ENCODE measurements at regions not wholly inside any gene's neighbourhood (a gene's known extent, or its start where the extent isn't known, plus 50 kb on each side); places are given as distances from the start of the nearest gene placed in this dataset.

DNA sequence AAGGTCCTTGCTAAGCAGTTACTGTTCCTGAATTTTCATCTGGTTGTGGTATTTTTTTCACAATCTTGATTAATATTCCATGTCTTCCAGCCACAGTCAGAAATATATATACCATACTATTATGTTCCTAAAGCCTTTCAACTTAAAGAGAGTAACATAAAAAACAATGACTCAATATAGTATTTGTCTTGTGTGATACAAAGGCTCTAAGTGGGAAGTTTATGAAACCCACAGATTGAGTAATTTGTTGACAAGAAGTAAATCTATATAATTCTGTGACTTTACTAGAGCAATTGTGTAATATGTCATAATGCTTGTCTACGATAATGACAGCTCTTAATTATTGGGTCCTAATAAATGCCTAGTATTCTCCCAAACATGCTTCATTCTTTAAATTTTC, 509.4 kb downstream of the ISL1 start:
- Histone ChIP-seq H3K9me3 (no peaks in the 10 kb centered on the region), H3K27me3 (no peaks in the 10 kb centered on the region), H3K36me3 (no peaks in the 10 kb centered on the region), H3K27ac (no peak overlapping the region), H3K4me3 (no peak overlapping the region), H3K4me1 (no peaks in the 10 kb centered on the region)
- DNase-seq (no peak), ATAC-seq (ENCODE audit: low FRiP score in 2 of 2) (no peak)
- 88 to 89% methylated on average over 1 of the region's 1 CpG for WGBS, 2 donors
- no peak for TF ChIP-seq POLR2A (IDR thresholded peaks at IDR 0.05)
- TF ChIP-seq, protein P1, sequence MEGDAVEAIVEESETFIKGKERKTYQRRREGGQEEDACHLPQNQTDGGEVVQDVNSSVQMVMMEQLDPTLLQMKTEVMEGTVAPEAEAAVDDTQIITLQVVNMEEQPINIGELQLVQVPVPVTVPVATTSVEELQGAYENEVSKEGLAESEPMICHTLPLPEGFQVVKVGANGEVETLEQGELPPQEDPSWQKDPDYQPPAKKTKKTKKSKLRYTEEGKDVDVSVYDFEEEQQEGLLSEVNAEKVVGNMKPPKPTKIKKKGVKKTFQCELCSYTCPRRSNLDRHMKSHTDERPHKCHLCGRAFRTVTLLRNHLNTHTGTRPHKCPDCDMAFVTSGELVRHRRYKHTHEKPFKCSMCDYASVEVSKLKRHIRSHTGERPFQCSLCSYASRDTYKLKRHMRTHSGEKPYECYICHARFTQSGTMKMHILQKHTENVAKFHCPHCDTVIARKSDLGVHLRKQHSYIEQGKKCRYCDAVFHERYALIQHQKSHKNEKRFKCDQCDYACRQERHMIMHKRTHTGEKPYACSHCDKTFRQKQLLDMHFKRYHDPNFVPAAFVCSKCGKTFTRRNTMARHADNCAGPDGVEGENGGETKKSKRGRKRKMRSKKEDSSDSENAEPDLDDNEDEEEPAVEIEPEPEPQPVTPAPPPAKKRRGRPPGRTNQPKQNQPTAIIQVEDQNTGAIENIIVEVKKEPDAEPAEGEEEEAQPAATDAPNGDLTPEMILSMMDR (IDR thresholded peaks at IDR 0.05), result no peak
- TF ChIP-seq EP300 (IDR thresholded peaks at IDR 0.05), result no peak

DNA sequence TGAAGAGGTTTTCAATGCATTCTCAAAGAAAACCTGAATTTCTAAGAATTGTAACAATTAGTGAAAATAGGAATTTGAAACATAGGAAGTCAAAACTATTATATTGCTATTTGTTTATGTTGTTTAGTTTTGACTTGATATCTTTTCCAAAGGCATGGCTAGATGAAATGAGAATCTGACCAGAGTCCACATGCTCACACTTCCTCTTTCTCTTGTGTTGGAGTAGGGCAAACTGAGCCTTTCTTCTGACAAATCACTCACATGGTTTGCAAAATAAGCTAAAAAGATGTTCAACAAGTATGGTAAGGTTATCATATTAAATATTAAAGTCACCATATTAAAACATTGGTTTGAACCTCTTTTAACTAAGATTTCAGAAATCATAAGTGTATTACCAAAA, 512.6 kb downstream of the ISL1 start:
- no peak for ATAC-seq (ENCODE audit: low FRiP score in 2 of 2)
- H3K4me3 ChIP-seq, result no peak overlapping the region
- H3K36me3 ChIP-seq, result no peaks in the 10 kb centered on the region

GRCh38 chr5:51902512-51902911, 519.3 kb downstream of the ISL1 start:
- H3K36me3 ChIP-seq, result no peaks in the 10 kb centered on the region
- DNase-seq, result no peak
- H3K27me3 ChIP-seq, result no peaks in the 10 kb centered on the region
- no peak overlapping the region for H3K27ac ChIP-seq
- H3K4me1 ChIP-seq, result no peaks in the 10 kb centered on the region
- no peak overlapping the region for H3K4me3 ChIP-seq
- H3K9me3 ChIP-seq, result no peaks in the 10 kb centered on the region
- no peak for ATAC-seq (ENCODE audit: low FRiP score in 2 of 2)
- TF ChIP-seq, protein P1 (IDR thresholded peaks at IDR 0.05), result no peak
- TF ChIP-seq POLR2A (IDR thresholded peaks at IDR 0.05), result no peak
- TF ChIP-seq POLR2AphosphoS5 (IDR thresholded peaks at IDR 0.05), result no peak
- TF ChIP-seq EP300 (IDR thresholded peaks at IDR 0.05), result no peak

More for the DNA sequence above, 512.6 kb downstream of the ISL1 start:
- no peak for DNase-seq
- Histone ChIP-seq H3K27ac (no peak overlapping the region), H3K9me3 (no peaks in the 10 kb centered on the region), H3K27me3 (no peaks in the 10 kb centered on the region), H3K4me1 (no peaks in the 10 kb centered on the region)
- TF ChIP-seq POLR2A (IDR thresholded peaks at IDR 0.05) (no peak), EP300 (IDR thresholded peaks at IDR 0.05) (no peak), POLR2AphosphoS5 (IDR thresholded peaks at IDR 0.05) (no peak)
- TF ChIP-seq, protein P1 (IDR thresholded peaks at IDR 0.05), result no peak

DNA sequence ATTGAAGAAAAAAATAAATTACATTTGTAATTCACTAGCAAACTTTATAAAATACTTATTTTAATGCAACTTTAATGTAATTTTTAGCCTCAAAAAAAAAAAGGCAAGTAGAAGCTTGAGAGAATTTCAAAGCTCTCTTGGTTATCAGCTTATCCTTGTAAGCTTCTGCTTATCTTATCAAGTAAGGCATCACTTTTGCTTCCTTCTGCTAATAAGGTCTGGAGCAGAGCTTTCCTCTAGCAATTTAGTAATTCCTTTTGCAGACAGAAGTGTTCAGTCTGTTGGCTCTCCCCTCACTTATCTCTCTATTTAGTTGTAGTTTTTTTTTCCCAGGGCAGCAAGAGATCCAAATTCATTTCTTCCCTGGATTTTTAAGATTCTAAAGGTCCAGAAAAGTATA, 525.0 kb downstream of the ISL1 start:
- Histone ChIP-seq H3K27me3 (no peaks in the 10 kb centered on the region), H3K36me3 (no peaks in the 10 kb centered on the region), H3K4me1 (no peaks in the 10 kb centered on the region), H3K9me3 (no peaks in the 10 kb centered on the region), H3K4me3 (no peak overlapping the region), H3K27ac (no peak overlapping the region)
- TF ChIP-seq POLR2A (IDR thresholded peaks at IDR 0.05) (no peak), POLR2AphosphoS5 (IDR thresholded peaks at IDR 0.05) (no peak), EP300 (IDR thresholded peaks at IDR 0.05) (no peak)
- TF ChIP-seq, protein P1 (IDR thresholded peaks at IDR 0.05), result no peak
- DNase-seq (no peak), ATAC-seq (ENCODE audit: low FRiP score in 2 of 2) (no peak)

DNA sequence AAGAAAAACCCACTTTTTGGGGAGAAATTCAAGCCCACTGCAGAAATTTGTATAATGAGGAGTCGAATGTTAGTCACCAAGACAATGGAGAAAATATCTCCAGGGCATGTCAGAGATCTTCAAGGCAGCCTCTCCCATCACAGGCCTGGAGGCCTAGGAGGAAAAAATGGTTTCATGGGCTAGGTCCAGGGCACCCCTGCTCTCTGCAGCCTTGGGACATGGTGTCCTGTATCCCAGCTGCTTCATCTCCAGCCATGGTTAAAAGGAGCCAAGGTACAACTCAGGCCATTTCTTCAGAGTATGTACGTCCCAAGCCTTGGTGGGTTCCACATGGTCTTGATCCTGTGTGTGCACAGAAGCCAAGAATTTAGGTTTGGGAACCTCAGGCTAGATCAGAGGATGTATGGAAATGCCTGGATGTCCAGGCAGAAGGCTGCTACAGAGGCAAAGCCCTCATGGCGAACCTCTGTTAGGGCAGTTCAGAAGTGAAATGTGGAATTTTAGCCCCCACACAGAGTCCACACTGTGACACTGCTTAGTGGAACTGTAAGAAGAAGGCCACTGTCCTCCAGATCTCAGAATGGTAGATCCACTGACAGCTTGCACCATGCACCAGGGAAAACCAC, 561.4 kb downstream of the ISL1 start:
- WGBS, 2 donors, result 89 to 91% methylated on average over 3 of the region's 3 CpGs
- Histone ChIP-seq H3K4me1 (no peaks in the 10 kb centered on the region), H3K9me3 (peaks cover 0 to 17% (median 10%) of the 10 kb centered on the region in 4 donors), H3K4me3 (no peak overlapping the region), H3K36me3 (no peaks in the 10 kb centered on the region), H3K27me3 (no peaks in the 10 kb centered on the region), H3K27ac (no peak overlapping the region)
- no peak for DNase-seq
- no peak for TF ChIP-seq POLR2A (IDR thresholded peaks at IDR 0.05)
- TF ChIP-seq, protein P1 (IDR thresholded peaks at IDR 0.05), result no peak
- no peak for TF ChIP-seq EP300 (IDR thresholded peaks at IDR 0.05)
- no peak for TF ChIP-seq POLR2AphosphoS5 (IDR thresholded peaks at IDR 0.05)
- no peak for ATAC-seq (ENCODE audit: low FRiP score in 2 of 2)
